ENCODE measurements at regions not wholly inside any gene's neighbourhood (a gene's known extent, or its start where the extent isn't known, plus 50 kb on each side); places are given as distances from the start of the nearest gene placed in this dataset.

- Histone ChIP-seq H3K36me3 (no peaks in the 10 kb centered on the region), H3K27ac (no peak overlapping the region), H3K4me3 (no peak overlapping the region), H3K27me3 (no peaks in the 10 kb centered on the region), H3K9me3 (no peaks in the 10 kb centered on the region), H3K4me1 (peaks cover 21% of the 10 kb centered on the region)
- WGBS, result 97% methylated on average over 13 of the region's 13 CpGs
- TF ChIP-seq EP300 (IDR thresholded peaks at IDR 0.05), result no peak
- TF ChIP-seq CTCF (IDR thresholded peaks at IDR 0.05), result no peak
- TF ChIP-seq POLR2A (IDR thresholded peaks at IDR 0.05), result no peak
- TF ChIP-seq POLR2AphosphoS5 (IDR thresholded peaks at IDR 0.05), result no peak
- DNase-seq (ENCODE audit: low spot score in 2 of 2), result no peak
These were observed 261.5 kb downstream of the KLF6 start for GRCh38 chr10:3523309-3524050.

- peaks cover 3% of the 10 kb centered on the region for H3K4me1 ChIP-seq
- TF ChIP-seq POLR2A (IDR thresholded peaks at IDR 0.05), result no peak
- no peak for TF ChIP-seq CTCF (IDR thresholded peaks at IDR 0.05)
- TF ChIP-seq POLR2AphosphoS5 (IDR thresholded peaks at IDR 0.05), result no peak
- TF ChIP-seq EP300 (IDR thresholded peaks at IDR 0.05), result no peak
- 59% methylated on average over 15 of the region's 15 CpGs for WGBS
- H3K4me3 ChIP-seq, result no peak overlapping the region
- H3K27me3 ChIP-seq, result no peaks in the 10 kb centered on the region
- H3K9me3 ChIP-seq, result no peaks in the 10 kb centered on the region
- no peak overlapping the region for H3K27ac ChIP-seq
- DNase-seq (ENCODE audit: low spot score in 2 of 2), result no peak
- H3K36me3 ChIP-seq, result no peaks in the 10 kb centered on the region
These were observed 268.1 kb downstream of the KLF6 start for GRCh38 chr10:3516923-3517255.

- Histone ChIP-seq H3K4me3 (no peak overlapping the region), H3K4me1 (peaks cover 3% of the 10 kb centered on the region), H3K27me3 (no peaks in the 10 kb centered on the region), H3K9me3 (no peaks in the 10 kb centered on the region), H3K36me3 (no peaks in the 10 kb centered on the region), H3K27ac (no peak overlapping the region)
- no peak for TF ChIP-seq POLR2A (IDR thresholded peaks at IDR 0.05)
- TF ChIP-seq POLR2AphosphoS5 (IDR thresholded peaks at IDR 0.05), result no peak
- TF ChIP-seq EP300 (IDR thresholded peaks at IDR 0.05), result no peak
- no peak for TF ChIP-seq CTCF (IDR thresholded peaks at IDR 0.05)
- 65% methylated on average over 14 of the region's 14 CpGs for WGBS
- no peak for DNase-seq (ENCODE audit: low spot score in 2 of 2)
These were observed 268.6 kb downstream of the KLF6 start for GRCh38 chr10:3516234-3516922.

- no peak for DNase-seq (ENCODE audit: low spot score in 2 of 2)
- Histone ChIP-seq H3K4me3 (no peak overlapping the region), H3K27ac (no peak overlapping the region), H3K27me3 (no peaks in the 10 kb centered on the region), H3K4me1 (peaks cover 3% of the 10 kb centered on the region), H3K9me3 (no peaks in the 10 kb centered on the region), H3K36me3 (no peaks in the 10 kb centered on the region)
- TF ChIP-seq POLR2A (IDR thresholded peaks at IDR 0.05) (no peak), POLR2AphosphoS5 (IDR thresholded peaks at IDR 0.05) (no peak), CTCF (IDR thresholded peaks at IDR 0.05) (no peak), EP300 (IDR thresholded peaks at IDR 0.05) (no peak)
- 65% methylated on average over 7 of the region's 7 CpGs for WGBS
These were observed 270.3 kb downstream of the KLF6 start for GRCh38 chr10:3514691-3515090.

- Histone ChIP-seq H3K27me3 (no peaks in the 10 kb centered on the region), H3K4me1 (peaks cover 3% of the 10 kb centered on the region), H3K36me3 (no peaks in the 10 kb centered on the region), H3K4me3 (no peak overlapping the region), H3K9me3 (no peaks in the 10 kb centered on the region), H3K27ac (no peak overlapping the region)
- no peak for TF ChIP-seq POLR2AphosphoS5 (IDR thresholded peaks at IDR 0.05)
- no peak for TF ChIP-seq POLR2A (IDR thresholded peaks at IDR 0.05)
- no peak for TF ChIP-seq EP300 (IDR thresholded peaks at IDR 0.05)
- TF ChIP-seq CTCF (IDR thresholded peaks at IDR 0.05), result no peak
- no peak for DNase-seq (ENCODE audit: low spot score in 2 of 2)
- WGBS, result 73% methylated on average over 8 of the region's 8 CpGs
These were observed 272.7 kb downstream of the KLF6 start for GRCh38 chr10:3512263-3512662.

All from suprapubic skin (tissue), 4 donors.